Glomerular endothelial cell (primary cell): ENCODE measurements at regions not wholly inside any gene's neighbourhood (a gene's known extent, or its start where the extent isn't known, plus 50 kb on each side); places are given as distances from the start of the nearest gene placed in this dataset.
"Not testable (repeated sequence)": the region's sequence is repeated elsewhere in the genome, so short reads cannot be mapped to it uniquely, and the experiment has no call there.

Experiments
- DNase-seq: peaks from one replicate; pipeline ENCODE4 v3.0.0-alpha.2; 2011; ENCODE audit warnings: low read depth, low spot score; ENCODE audit errors: extremely low read depth

DNA sequence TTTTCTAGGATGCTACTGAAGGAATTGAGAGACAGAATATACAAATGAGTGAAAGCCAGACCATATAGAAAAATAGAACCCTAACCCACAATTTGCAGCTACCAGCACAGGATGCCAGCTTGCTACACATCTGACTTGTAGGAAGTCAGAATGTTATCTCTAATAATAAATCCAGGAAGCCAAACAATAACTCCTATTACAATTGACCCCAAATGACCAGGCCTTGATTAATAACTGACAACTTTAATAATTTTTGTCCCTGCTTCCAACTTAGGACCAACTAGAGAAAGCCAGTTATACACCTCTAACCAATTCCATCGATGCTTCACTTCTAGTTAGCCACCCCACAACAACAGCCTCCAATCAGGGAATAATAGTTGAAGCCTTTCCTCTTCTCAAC, 193.4 kb downstream of the CASP12 start:
- no peak for DNase-seq

DNA sequence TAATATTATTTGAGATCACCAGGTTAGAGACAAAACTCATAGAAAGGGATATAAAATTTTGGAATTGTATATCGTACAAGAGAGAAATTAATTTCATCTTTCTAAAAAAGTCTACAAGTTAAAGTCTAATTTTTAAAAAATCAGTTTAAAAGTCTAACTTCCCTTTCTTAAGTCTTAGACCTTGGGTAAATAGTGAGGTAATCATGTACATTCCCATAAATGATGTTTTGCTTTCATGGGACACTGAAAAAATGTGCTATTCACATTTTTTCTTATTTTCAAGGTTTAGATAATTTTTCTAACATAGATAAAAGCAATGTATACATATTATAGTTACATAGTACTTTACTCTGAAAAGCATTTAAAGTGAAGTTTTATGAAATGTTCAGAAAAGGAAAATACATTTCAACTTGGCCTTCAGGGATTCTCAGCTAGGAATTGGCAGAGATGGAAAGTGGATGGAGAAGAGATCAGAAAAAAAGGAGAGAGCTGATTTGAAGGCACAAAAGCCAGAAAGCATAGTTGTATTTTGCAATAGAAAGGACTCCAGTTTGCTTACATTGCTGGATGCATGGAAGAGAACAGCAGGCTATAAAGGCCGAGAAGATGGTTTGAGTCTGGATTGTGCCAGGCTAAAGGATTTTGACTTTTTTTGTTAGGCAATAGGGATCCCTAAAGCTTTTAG, 194.0 kb downstream of the CASP12 start:
- no peak for DNase-seq

DNA sequence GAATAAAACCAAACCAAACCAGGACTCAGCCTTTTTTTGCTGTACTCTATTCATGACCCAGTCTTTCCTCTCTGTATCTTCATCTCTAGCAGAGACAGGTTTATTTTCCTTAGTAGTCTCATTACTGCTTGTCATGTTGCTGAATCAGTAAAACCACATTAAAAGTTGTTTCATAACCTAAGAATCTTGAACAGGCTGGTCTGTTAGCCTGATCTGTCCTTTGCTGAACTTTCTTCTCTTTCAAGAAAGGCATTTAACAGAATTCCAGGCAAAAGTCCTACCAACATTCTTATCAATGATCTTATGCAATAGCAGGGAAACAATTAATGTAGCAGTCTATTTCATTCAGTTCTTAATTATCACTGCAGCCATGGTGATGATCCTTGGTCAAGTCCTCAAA, 197.7 kb downstream of the CASP12 start:
- DNase-seq: no peak

DNA sequence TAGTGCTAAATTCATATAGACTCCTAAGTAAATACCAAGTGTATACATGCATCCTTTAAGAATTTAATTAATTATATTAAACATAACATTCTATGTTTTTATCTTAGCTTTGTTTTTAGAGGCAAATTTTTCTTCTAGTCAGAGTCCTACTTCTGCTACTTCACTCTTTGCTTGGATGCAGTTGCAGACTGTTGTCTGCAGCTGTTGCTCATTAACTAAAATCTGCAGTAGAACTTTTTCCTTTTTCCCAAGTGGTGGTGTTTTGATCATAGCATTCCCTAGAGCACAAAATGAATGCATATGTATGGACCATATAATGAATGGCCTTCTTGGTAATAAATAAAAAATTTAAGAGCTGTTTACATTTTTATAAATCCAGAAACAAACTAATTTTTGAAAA, 198.3 kb downstream of the CASP12 start:
- no peak for DNase-seq

DNA sequence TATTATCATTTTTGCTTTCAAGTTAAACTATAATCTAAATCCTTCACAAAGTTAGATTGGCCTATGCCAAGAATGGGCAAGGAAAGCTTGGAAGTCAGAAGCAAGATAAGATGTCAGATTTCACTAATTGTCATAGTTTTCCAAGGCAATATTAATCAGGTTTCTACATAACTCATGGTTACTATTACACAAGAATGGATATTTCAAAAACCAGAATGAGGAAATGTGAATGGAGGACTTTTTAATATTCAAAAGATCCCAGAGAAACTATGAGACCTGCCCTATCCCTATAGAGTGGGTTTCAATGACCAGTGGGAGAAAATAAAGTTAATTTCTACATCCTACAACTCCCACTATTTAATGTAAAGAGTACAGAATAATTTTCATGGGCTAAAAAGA, 203.2 kb downstream of the CASP12 start:
- DNase-seq: no peak

DNA sequence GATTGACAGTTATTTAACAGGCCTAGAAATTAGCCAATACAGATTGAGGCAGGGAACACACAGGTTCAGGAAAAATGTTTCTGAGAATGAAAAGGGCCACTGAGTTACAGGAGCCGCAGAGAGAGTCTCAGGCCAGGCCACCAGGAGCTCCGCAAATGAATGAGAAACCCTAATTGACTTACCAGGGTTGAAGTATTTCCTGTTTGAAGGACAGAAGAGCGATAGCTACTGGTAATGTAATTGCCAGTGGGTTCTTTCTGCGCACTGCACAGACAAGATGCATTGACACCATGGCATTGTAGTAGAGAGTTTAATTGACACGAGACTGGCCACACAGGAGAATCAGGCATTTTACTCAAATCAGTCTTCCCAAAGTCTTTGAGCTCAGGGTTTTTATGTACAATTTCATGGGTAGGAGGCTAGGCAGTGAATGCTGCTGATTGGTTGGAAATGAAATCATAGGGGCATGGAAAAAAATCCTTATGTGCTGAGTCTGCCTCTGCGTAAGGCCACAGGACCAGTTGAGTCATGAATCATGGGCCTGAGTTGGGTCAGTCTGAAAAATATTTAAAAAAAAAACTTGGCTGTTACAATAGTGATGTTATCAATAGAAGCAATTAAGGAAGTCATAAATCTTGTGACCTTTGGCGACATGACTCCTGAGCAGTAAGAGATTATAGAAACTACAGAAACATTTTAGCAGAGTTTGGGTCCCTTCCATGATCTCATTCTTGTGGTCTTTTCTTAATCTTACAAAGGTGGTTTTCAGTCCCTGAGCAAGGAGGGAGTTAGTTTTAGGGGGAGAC, 203.8 kb downstream of the CASP12 start:
- DNase-seq: no peak

DNA sequence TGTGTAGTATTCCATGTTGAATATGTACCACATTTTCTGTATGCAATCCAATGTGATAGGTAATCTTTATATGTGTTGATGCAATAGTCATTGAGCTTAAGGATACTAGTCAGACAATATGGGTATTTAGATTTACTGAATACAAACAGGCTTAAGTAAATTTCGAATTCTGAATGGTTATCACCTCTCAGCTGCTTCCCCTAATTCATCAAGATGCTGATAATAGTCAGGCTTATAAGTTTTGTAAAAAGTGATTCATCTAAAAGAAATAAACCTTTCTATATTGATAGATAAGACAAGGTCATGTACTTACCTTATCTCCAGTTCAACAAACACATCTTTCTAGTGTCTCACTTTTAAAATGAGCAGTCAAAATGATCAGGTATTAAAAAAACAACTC, 205.5 kb downstream of the CASP12 start:
- no peak for DNase-seq

DNA sequence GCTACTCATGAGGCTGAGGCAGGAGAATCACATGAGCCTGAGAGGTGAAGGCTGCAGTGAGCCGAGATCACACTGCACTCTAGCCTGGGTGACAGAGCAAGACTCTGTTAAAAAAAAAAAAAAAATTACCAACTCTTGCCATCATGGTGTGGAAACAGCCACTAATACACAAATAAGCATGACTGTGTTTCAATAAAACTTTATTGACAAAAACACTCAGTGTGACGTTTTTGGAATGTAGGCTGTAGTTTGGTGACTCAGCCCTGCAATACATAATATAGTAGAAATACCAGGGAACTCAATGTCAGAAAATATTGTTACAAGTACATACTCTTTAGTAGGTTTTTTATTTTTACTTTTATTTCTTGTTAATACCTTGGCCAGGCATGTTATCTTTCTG, 207.1 kb downstream of the CASP12 start:
- DNase-seq: no peak

DNA sequence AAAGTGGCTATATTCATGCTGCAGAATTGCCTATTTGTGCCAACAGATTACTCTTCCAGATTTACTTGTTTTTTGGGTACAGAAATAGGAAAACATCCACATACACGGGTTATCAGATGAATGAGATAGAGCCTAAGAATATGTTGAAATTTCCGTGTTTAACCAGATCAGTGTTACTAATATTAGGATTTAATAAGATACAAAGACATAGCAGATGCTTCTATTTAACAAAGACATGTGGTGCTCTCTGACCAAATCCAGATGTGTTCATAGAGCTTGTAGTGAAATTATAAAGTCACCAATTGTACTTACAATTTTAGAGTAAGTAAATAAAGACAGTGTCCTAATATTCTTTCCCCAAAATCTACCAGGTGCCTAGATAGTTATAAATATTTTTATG, 208.0 kb downstream of the CASP12 start:
- DNase-seq: no peak

DNA sequence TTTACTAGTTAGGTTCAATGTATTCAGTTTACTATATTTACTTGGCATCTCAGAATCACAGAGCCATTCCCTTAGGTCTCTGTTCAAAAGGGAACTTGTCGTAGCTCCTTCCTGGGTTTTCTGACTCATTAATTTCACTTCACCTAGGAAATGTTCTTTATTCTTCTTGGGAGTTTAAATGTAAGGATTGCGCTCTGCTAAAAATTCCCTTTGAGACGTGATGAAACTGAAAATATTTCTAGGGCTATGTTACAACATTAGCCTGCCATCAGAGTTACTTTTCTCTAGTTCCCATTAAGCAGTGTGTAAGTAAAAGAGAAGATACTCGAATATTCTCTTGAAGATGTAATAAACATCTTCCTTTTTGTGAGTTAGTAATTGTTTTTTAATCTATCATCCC, 209.5 kb downstream of the CASP12 start:
- no peak for DNase-seq

DNA sequence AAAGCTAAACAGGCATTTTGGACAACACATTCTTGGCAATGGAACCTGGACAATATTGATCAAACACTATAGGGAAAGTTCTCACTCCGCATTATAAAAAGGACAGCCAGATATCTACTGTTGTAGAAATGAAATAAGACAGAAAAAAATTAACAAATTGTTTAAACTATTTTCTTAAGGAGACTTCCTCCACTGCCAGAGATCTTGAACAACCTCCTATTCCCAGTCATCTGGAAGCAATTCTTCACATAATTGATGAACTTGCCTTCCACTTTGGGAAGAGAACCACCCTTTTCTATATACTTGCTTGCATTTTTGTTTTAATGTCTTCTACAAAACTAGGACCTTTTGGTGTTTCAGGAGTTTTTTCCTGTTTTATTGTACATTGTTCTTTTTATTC, 216.1 kb downstream of the CASP12 start:
- no peak for DNase-seq

DNA sequence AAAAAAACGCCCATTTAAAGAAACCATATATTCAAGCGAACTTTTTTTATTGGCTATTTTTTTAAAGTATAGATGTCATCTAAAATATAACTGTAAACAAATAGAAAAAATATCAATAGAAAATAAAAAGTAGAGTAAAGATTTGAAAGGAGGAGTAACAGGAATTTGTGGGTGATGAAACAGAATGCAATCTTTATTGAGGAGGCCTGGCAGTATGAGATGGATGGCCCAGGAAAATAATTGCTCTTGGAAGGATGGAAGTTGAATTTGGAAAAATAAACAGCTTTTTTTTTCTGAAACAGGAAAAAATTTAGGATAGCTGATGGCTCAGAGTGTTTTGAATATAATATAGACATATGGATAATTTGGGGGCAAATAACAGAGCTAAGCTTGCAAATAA, 219.0 kb downstream of the CASP12 start:
- no peak for DNase-seq

DNA sequence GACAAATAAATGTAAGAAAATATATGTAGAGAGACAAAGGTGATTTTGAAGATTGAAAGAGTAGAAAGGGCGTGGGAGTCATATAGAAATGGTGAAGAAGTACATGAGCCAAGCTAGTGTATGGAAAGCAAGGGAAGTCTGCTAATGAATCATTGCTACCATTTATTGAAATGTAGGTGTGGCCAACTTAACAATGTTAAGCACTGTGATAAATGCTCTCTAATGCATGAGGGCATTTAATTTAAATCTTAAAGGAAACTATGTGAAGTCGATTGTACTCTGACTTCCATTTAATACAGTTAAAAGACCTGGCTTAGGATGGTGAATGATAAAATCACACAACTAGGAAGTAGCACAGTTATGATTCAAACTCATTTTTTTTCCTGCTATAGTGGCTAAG, 219.9 kb downstream of the CASP12 start:
- DNase-seq: no peak

DNA sequence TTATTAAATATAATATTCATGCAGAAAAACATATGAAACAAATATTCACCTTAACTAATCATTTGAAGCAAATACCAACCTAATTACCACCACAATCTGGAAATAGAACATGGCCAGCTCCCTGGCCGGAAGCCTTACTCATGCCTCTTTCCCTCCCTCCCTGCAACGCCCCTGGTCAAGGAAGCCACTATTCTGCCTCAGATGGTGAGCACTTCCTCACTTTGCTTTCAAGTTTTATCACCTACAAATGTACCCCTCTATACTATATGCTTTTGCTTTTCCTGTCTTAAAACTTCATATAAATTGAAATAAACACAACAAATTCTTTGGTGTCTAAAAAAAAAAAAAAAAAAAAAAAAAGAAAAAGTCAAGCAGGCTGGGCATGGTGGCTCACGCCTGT, 221.2 kb downstream of the CASP12 start:
- not testable (repeated sequence) for DNase-seq

DNA sequence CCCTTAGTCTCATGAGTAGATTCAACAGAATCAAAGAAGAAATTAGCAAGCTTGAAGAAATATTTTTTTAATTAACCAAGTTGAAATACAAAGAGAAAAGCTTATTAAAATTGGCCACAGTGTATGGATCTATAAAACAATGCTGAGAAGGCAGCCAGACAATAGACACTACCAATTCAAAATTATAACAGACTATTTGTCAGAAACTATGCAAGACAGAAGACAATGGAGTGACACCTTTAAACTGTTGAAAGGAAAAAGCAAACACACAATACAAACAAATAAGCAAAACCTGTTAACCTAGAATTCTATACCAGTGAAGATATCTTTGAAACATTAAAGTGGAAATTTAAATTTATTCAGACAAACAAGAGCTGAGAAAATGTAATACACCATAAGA, 225.4 kb downstream of the CASP12 start:
- no peak for DNase-seq

DNA sequence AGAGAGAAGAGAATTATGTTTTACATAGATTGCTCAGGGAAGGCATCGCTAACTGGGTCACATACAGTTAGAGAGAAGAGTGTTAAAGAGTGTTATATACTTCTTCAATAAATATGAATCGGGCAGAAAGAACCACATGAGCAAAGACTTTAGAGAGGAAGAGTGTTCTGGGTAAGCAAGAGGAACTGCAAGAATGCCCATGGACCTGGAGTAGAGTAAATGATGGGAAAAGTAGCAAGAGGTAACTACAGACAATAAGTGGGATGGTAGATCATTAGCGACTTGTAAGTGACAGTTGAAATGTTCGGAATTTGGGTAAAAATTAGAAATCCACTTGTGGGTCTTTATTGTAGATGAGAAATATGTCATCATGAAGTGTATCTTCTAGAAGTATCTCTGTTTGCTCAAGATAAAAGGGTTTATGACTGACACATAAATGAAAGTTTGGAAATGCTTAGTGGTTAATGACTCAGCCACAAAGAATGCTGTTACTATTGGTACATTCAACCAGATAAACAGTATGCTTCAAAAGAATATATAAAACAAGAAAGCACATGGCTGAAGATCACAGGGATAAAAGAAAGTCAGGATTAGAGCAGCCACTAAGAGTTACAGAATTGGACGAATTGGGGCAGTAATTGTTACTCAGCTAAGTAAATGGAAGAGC, 229.3 kb downstream of the CASP12 start:
- peak; percentile 52 for DNase-seq

DNA sequence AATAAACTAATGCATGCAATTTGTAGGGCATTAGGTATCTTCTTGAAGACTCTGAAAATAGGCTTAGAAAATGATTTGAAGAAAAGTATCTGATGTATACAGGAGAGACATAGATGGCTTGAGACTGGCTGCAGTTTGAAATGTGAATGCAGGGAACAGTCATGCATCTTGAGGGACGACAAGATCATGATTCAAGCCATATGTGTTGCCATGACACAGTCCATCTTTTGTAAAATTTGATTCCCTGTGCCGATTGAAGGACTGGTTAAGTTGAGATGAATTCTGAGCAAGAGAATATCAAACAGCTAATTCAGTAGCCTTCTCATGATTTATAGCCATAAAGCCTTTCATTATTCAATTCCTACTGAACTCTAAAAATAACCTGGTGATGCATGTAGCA, 231.6 kb downstream of the CASP12 start:
- DNase-seq: no peak

DNA sequence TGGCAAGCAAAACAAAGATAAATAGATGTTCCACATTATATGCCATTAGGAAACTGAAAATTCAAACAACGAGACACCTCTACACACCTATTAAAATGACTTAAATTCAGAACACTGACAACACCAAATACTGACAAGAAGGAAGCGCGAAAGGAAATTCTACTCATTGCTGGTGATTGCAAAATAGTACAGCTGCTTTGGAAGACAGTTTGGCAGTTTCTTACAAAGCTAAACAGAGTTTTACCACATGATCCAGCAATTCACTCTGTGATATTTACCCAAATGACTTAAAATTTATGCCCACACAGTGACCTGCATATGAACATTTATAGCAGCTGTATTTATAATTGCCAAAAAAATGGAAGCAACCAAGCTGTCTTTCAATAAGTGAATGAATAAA, 232.6 kb downstream of the CASP12 start:
- DNase-seq: no peak

DNA sequence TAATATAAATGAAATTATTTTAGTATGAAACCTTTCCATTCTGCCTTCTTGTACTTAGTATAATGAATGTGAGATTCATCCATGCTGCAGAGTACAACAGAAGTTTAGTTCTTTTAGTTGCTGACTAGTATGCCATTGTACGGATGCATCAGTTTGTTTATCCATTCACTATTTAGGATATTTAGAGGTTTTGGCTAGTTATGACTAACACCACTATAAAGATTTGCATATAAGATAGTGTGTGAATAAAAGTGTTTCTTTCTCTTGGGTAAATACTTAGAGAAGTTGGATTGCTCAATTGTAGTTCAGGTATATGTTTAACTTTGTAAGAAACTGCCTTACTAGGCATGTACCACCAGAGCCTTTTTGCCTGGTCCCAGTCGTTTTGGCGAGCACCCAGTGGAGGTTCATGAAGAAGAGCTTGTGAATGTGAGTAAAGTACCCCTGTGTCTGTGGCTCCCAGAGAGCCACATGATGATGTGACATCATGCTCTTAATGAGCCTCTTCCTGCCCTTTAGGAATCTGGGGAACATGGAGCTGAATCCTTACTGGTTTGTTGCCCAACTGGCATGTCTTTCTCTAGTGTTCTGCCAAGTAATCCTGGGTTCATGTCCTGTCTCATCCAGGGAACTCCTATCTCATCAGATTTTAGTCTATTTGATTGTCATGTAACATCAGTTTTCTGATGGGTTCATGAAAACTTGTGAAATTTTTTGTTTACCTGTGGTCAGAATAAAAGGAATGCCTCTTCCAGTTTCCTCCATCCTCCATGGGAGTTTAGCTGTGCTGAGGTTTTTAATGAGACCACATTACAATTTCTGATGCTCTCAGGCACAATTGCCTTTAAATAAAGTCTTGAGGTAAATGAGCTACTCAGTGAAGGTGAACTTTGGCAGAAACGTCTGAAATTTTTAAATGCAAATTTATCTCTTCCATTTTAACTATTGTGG, 234.8 kb downstream of the CASP12 start:
- no peak for DNase-seq

DNA sequence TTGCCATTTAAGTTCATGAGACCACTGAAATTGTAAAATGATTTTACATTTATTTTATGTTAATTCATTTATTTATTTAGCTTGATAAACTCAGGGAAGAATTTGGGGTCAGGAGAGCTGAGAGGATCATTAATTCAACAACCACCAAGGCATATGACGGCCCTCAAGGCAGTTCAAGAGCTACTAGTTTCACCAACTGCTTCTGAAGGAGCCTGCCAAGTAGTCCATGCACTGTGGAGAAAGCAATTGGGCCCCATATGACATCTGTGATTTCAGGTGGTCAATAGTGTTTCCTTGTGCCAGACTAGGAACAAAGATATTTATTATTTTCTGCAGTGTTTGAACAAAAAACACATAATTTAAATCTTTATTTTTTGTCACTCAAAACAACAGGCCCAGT, 236.4 kb downstream of the CASP12 start:
- DNase-seq: no peak

DNA sequence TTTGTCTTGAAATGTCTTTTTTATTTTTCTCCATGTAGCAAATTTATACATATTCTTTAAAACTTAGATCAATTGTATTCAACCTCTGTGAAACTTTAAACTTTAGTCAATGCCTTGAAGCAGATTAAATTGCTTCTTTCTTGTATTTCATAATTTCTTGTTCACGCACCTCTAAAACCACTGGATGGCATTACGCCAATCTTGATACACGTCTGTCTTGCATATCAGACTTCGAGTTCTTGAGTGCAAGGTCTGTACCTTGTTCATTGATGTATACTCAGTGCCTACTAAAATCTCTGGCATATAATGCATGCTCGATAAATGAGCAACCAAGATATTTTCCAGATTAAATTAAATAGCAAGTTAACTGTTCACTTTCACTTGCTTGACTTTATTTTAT, 236.8 kb downstream of the CASP12 start:
- DNase-seq: no peak
